ENCODE measurements at regions not wholly inside any gene's neighbourhood (a gene's known extent, or its start where the extent isn't known, plus 50 kb on each side); places are given as distances from the start of the nearest gene placed in this dataset.

DNA sequence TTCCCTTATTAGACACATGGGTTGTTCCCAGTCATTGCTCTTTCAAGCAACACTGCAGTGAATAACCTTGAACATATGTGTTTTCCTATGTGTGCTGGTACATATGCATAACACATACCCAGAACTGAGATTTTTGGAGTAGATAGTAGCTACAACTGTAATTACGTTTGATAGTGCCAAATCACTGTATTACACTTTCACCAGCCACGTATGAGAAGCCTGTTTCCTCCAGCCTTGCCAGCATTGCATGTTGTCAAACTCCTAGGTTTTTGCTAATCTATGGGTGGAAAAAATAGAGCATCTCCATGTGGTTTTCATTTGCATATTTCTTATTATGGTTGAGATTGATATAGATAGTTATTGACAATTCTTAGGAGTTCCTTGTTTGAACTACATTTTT is 56.5 kb upstream of the ACSL3 start:
- no peak overlapping the region for H3K27ac Mint-ChIP-seq
- Histone ChIP-seq H3K4me3 (replicated peaks in 1 of 3; ENCODE audit: low read depth in 2 of 3, low read length in 3 of 3) (no peak overlapping the region), H3K27ac (ENCODE audit: low read depth in 1 of 2, low read length in 2 of 2) (no peak overlapping the region), H3K4me1 (ENCODE audit: control insufficient read depth in 1 of 2, insufficient read depth in 2 of 2, low read length in 2 of 2) (peaks cover 24% of the 10 kb centered on the region in 2 donors), H4K20me1 (ENCODE audit: insufficient read depth, low read length) (no peaks in the 10 kb centered on the region), H3K79me2 (ENCODE audit: insufficient read depth, low read length) (no peaks in the 10 kb centered on the region), H3K27me3 (ENCODE audit: control insufficient read depth in 2 of 2, insufficient read depth in 2 of 2, low read length in 2 of 2) (no peaks in the 10 kb centered on the region), H3K36me3 (replicated peaks in 1 of 2; ENCODE audit: control insufficient read depth in 1 of 2, insufficient read depth in 2 of 2, low read length in 2 of 2) (no peaks in the 10 kb centered on the region), H2AFZ (ENCODE audit: insufficient read depth, low read depth, low read length, poor library complexity, severe bottlenecking) (no peak overlapping the region), H3K9me3 (replicated peaks in 1 of 2; ENCODE audit: control insufficient read depth in 1 of 2, insufficient read depth in 1 of 2, low read length in 2 of 2) (no peaks in the 10 kb centered on the region), H3K9ac (ENCODE audit: insufficient read depth, low read length, poor library complexity, severe bottlenecking) (no peak overlapping the region), H3K4me2 (replicated peaks; ENCODE audit: extremely low read depth, low read length, poor library complexity, severe bottlenecking) (no peak overlapping the region)
- no peak for DNase-seq
- TF ChIP-seq CTCF (IDR thresholded peaks at IDR 0.05): no peak
- no peaks in the 10 kb centered on the region for H3K27me3 Mint-ChIP-seq (ENCODE audit: low read depth in 3 of 3)
- peaks cover 24% of the 10 kb centered on the region for H3K4me1 Mint-ChIP-seq
- no peaks in the 10 kb centered on the region for H3K36me3 Mint-ChIP-seq
- peaks cover 0 to 1% (median 0%) of the 10 kb centered on the region in 7 donors for H3K9me3 Mint-ChIP-seq
- intact Hi-C loops (cut with micrococcal nuclease): no loop called here
- WGBS (ENCODE audit: insufficient coverage): no CpG with 5 or more reads among the region's 2 CpGs
- H3K4me3 Mint-ChIP-seq: no peak overlapping the region

GRCh38 chr2:222805591-222806304 is 55.1 kb upstream of the ACSL3 start:
- H3K4me2 ChIP-seq (replicated peaks; ENCODE audit: extremely low read depth, low read length, poor library complexity, severe bottlenecking): peak overlapping the region; percentile 65
- peak overlapping the region; percentile 43 for H3K9ac ChIP-seq (ENCODE audit: insufficient read depth, low read length, poor library complexity, severe bottlenecking)
- no peak overlapping the region for H2AFZ ChIP-seq (ENCODE audit: insufficient read depth, low read depth, low read length, poor library complexity, severe bottlenecking)
- H3K9me3 ChIP-seq (replicated peaks in 1 of 2; ENCODE audit: control insufficient read depth in 1 of 2, insufficient read depth in 1 of 2, low read length in 2 of 2): no peaks in the 10 kb centered on the region
- H3K27ac Mint-ChIP-seq: peak overlapping the region; percentile 95 to 99 (median 98)
- H3K36me3 Mint-ChIP-seq: no peaks in the 10 kb centered on the region
- peaks cover 24% of the 10 kb centered on the region in 2 donors for H3K4me1 ChIP-seq (ENCODE audit: control insufficient read depth in 1 of 2, insufficient read depth in 2 of 2, low read length in 2 of 2)
- H3K27me3 Mint-ChIP-seq (ENCODE audit: low read depth in 3 of 3): no peaks in the 10 kb centered on the region
- H3K27ac ChIP-seq (ENCODE audit: low read depth in 1 of 2, low read length in 2 of 2): peak overlapping the region; percentile 73 to 92
- H3K4me3 Mint-ChIP-seq: peak overlapping the region in 1 of 2 donors; percentile 67
- peak; percentile 70 to 87 (median 79) for DNase-seq
- no peaks in the 10 kb centered on the region for H4K20me1 ChIP-seq (ENCODE audit: insufficient read depth, low read length)
- peak overlapping the region in 1 of 3 experiments; percentile 41 for H3K4me3 ChIP-seq (replicated peaks in 1 of 3; ENCODE audit: low read depth in 2 of 3, low read length in 3 of 3)
- no peaks in the 10 kb centered on the region for H3K79me2 ChIP-seq (ENCODE audit: insufficient read depth, low read length)
- no peaks in the 10 kb centered on the region for H3K36me3 ChIP-seq (replicated peaks in 1 of 2; ENCODE audit: control insufficient read depth in 1 of 2, insufficient read depth in 2 of 2, low read length in 2 of 2)
- WGBS (ENCODE audit: insufficient coverage): 33% methylated on average over 3 of the region's 8 CpGs
- TF ChIP-seq CTCF (IDR thresholded peaks at IDR 0.05): no peak
- peaks cover 27% of the 10 kb centered on the region for H3K4me1 Mint-ChIP-seq
- H3K9me3 Mint-ChIP-seq: peaks cover 0 to 1% (median 0%) of the 10 kb centered on the region in 7 donors
- intact Hi-C loops (cut with micrococcal nuclease): loop anchor here (5.0 kb wide), 1 partner anchor 37 kb away; no protein-coding TSS in a partner anchor
- H3K27me3 ChIP-seq (ENCODE audit: control insufficient read depth in 2 of 2, insufficient read depth in 2 of 2, low read length in 2 of 2): no peaks in the 10 kb centered on the region
